ENCODE measurements at regions not wholly inside any gene's neighbourhood (a gene's known extent, or its start where the extent isn't known, plus 50 kb on each side); places are given as distances from the start of the nearest gene placed in this dataset.

GRCh38 chr3:145070795-145071194 lies 1090.2 kb downstream of the PLOD2 start:
- no peaks in the 10 kb centered on the region for H3K36me3 ChIP-seq (ENCODE audit: insufficient read depth)
- no peaks in the 10 kb centered on the region for H3K27me3 ChIP-seq (ENCODE audit: insufficient read depth)
- no peak overlapping the region for H3K4me3 ChIP-seq
- ATAC-seq (no peak), DNase-seq (ENCODE audit: low spot score) (no peak)
- TF ChIP-seq ZNF462 (CRISPR knock-in tag; IDR thresholded peaks at IDR 0.05), result no peak
- no peak for TF ChIP-seq REST (IDR thresholded peaks at IDR 0.05; ENCODE audit: unreplicated experiment)
- TF ChIP-seq STAT1 (IDR thresholded peaks at IDR 0.05; ENCODE audit: unreplicated experiment), result no peak
- Mint-ChIP-seq H3K4me1 (no peaks in the 10 kb centered on the region), H3K36me3 (ENCODE audit: low read depth) (peaks cover 22% of the 10 kb centered on the region), H3K27me3 (ENCODE audit: insufficient read depth, low read depth, poor library complexity) (peaks cover 1% of the 10 kb centered on the region), H3K4me3 (no peak overlapping the region), H3K9me3 (peaks cover 28% of the 10 kb centered on the region), H3K27ac (no peak overlapping the region)
- H3K79me2 ChIP-seq (replicated peaks; ENCODE audit: insufficient read depth), result no peaks in the 10 kb centered on the region
- no peak overlapping the region for H3K4me2 ChIP-seq
- no peak overlapping the region for H3K27ac ChIP-seq (ENCODE audit: low read depth)
- no peaks in the 10 kb centered on the region for H3K4me1 ChIP-seq (ENCODE audit: insufficient read depth)
- H4K20me1 ChIP-seq (replicated peaks; ENCODE audit: insufficient read depth), result no peaks in the 10 kb centered on the region
- no peak overlapping the region for H2AFZ ChIP-seq
- no peaks in the 10 kb centered on the region for H3F3A ChIP-seq (replicated peaks; ENCODE audit: low read depth)
- peaks cover 5% of the 10 kb centered on the region; the same call in 1 of the 2 replicates for H3K9me2 ChIP-seq (ENCODE audit: insufficient read depth)
